ENCODE measurements at regions not wholly inside any gene's neighbourhood (a gene's known extent, or its start where the extent isn't known, plus 50 kb on each side); places are given as distances from the start of the nearest gene placed in this dataset.

- no peak for TF ChIP-seq POLR2A (IDR thresholded peaks at IDR 0.05)
- TF ChIP-seq, protein P1, sequence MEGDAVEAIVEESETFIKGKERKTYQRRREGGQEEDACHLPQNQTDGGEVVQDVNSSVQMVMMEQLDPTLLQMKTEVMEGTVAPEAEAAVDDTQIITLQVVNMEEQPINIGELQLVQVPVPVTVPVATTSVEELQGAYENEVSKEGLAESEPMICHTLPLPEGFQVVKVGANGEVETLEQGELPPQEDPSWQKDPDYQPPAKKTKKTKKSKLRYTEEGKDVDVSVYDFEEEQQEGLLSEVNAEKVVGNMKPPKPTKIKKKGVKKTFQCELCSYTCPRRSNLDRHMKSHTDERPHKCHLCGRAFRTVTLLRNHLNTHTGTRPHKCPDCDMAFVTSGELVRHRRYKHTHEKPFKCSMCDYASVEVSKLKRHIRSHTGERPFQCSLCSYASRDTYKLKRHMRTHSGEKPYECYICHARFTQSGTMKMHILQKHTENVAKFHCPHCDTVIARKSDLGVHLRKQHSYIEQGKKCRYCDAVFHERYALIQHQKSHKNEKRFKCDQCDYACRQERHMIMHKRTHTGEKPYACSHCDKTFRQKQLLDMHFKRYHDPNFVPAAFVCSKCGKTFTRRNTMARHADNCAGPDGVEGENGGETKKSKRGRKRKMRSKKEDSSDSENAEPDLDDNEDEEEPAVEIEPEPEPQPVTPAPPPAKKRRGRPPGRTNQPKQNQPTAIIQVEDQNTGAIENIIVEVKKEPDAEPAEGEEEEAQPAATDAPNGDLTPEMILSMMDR (IDR thresholded peaks at IDR 0.05) = no peak
These were observed 102.1 kb upstream of the RANBP3L start for GRCh38 chr5:36403632-36404311.

All from uterus (tissue), 2 donors.